DND-41 (cell line): ENCODE measurements at regions not wholly inside any gene's neighbourhood (a gene's known extent, or its start where the extent isn't known, plus 50 kb on each side); places are given as distances from the start of the nearest gene placed in this dataset.

Experiments
- ATAC-seq: fragments of 200-7000 bp; cut with Tn5 transposase; 3 replicates; pipeline ENCODE4 v1.9.1; 2021; ENCODE audit warnings: low read depth; ENCODE audit not compliant: insufficient read depth
- DNase-seq: peaks from one replicate; pipeline ENCODE4 v3.0.0-alpha.2; 2020
- H2AFZ ChIP-seq: 2 replicates; pipeline ENCODE4 v1.6.0; 2012; ENCODE audit warnings: low read depth, low read length
- H3K27ac ChIP-seq: 2 replicates; pipeline ENCODE4 v1.5.1; 2012; ENCODE audit warnings: low read length, inconsistent platforms
- H3K27me3 ChIP-seq: fragments of 200-600 bp; sonication (generic); 2 replicates; pipeline ENCODE4 v1.6.0; 2012; ENCODE audit warnings: low read length, mild to moderate bottlenecking, inconsistent platforms; ENCODE audit not compliant: insufficient read depth, poor library complexity
- H3K36me3 ChIP-seq: 2 replicates; pipeline ENCODE4 v1.5.1; 2012; ENCODE audit warnings: low read length, inconsistent platforms; ENCODE audit not compliant: insufficient read depth
- H3K4me1 ChIP-seq: 2 replicates; pipeline ENCODE4 v1.5.1; 2012; ENCODE audit warnings: mild to moderate bottlenecking, low read length; ENCODE audit not compliant: insufficient read depth
- H3K4me2 ChIP-seq: 2 replicates; pipeline ENCODE4 v1.6.0; 2012; ENCODE audit warnings: mild to moderate bottlenecking, moderate library complexity, low read length, inconsistent platforms; ENCODE audit not compliant: insufficient read depth
- H3K4me3 ChIP-seq, 2 experiments: fragments of 200-600 bp in 1 of 2; shearing (Covaris generic) in 1 of 2; 2 replicates each; pipeline ENCODE4 v1.5.1; 2012 to 2016; ENCODE audit warnings: inconsistent platforms in 2 of 2, low read length in 2 of 2, mild to moderate bottlenecking in 2 of 2, low read depth in 1 of 2, moderate library complexity in 1 of 2
- H3K79me2 ChIP-seq: 2 replicates; pipeline ENCODE4 v1.6.0; 2012; ENCODE audit warnings: low read length, inconsistent platforms; ENCODE audit not compliant: insufficient read depth
- H3K9ac ChIP-seq: 2 replicates; pipeline ENCODE4 v1.6.0; 2012; ENCODE audit warnings: low read depth, mild to moderate bottlenecking, inconsistent platforms, low read length, moderate library complexity
- H3K9me3 ChIP-seq: 2 replicates; pipeline ENCODE4 v1.5.1; 2012; ENCODE audit warnings: low read length, moderate library complexity, mild to moderate bottlenecking, inconsistent platforms; ENCODE audit not compliant: insufficient read depth, severe bottlenecking
- H4K20me1 ChIP-seq: 2 replicates; pipeline ENCODE4 v1.6.0; 2012; ENCODE audit warnings: low read length; ENCODE audit not compliant: insufficient read depth
- CTCF ChIP-seq: IDR thresholded peaks from 2 replicates; pipeline ENCODE4 v1.5.1; 2012; ENCODE audit warnings: borderline replicate concordance, low read length, moderate library complexity, mild to moderate bottlenecking; ENCODE audit not compliant: poor library complexity, severe bottlenecking; ENCODE audit errors: extremely low read depth
- EZH2 ChIP-seq: IDR thresholded peaks from 3 replicates; pipeline ENCODE4 v1.6.1; 2012; ENCODE audit warnings: borderline replicate concordance, low read depth, mild to moderate bottlenecking, moderate library complexity, low read length, inconsistent platforms; ENCODE audit not compliant: severe bottlenecking

- Histone ChIP-seq H3K36me3 (no peaks in the 10 kb centered on the region), H3K4me2 (no peak overlapping the region), H2AFZ (no peak overlapping the region), H3K9me3 (no peaks in the 10 kb centered on the region), H4K20me1 (no peaks in the 10 kb centered on the region), H3K4me1 (no peaks in the 10 kb centered on the region), H3K9ac (no peak overlapping the region), H3K4me3 (no peak overlapping the region), H3K27ac (no peak overlapping the region), H3K27me3 (no peaks in the 10 kb centered on the region), H3K79me2 (no peaks in the 10 kb centered on the region)
- ATAC-seq = no peak
- no peak for DNase-seq
- TF ChIP-seq CTCF (no peak), EZH2 (no peak)
Observed at GRCh38 chr22:48708558-48709245, 1119.0 kb downstream of the BRD1 start.

GRCh38 chr22:48707763-48708557 is 1119.7 kb downstream of the BRD1 start:
- Histone ChIP-seq H3K4me2 (no peak overlapping the region), H2AFZ (no peak overlapping the region), H3K27ac (no peak overlapping the region), H3K4me1 (no peaks in the 10 kb centered on the region), H4K20me1 (no peaks in the 10 kb centered on the region), H3K4me3 (no peak overlapping the region), H3K36me3 (no peaks in the 10 kb centered on the region), H3K79me2 (no peaks in the 10 kb centered on the region), H3K27me3 (no peaks in the 10 kb centered on the region), H3K9ac (no peak overlapping the region), H3K9me3 (no peaks in the 10 kb centered on the region)
- ATAC-seq (no peak), DNase-seq (no peak)
- TF ChIP-seq EZH2 = no peak
- TF ChIP-seq CTCF = no peak

GRCh38 chr22:48706934-48707762 is 1120.5 kb downstream of the BRD1 start:
- Histone ChIP-seq H3K9ac (no peak overlapping the region), H3K27ac (no peak overlapping the region), H4K20me1 (no peaks in the 10 kb centered on the region), H3K4me1 (no peaks in the 10 kb centered on the region), H3K4me2 (no peak overlapping the region), H3K27me3 (no peaks in the 10 kb centered on the region), H3K4me3 (no peak overlapping the region), H3K9me3 (no peaks in the 10 kb centered on the region), H2AFZ (no peak overlapping the region), H3K79me2 (no peaks in the 10 kb centered on the region), H3K36me3 (no peaks in the 10 kb centered on the region)
- no peak for DNase-seq
- no peak for ATAC-seq
- TF ChIP-seq CTCF (no peak), EZH2 (no peak)
